Natural killer cell (primary cell): ENCODE measurements at regions not wholly inside any gene's neighbourhood (a gene's known extent, or its start where the extent isn't known, plus 50 kb on each side); places are given as distances from the start of the nearest gene placed in this dataset.

Source experiments
- ATAC-seq, 3 donors: fragments of 150-1000 bp in 2 of 3; fragments of 200-7000 bp in 1 of 3; cut with Tn5 transposase; 1 replicate in 1 of 3; 2 replicates in 2 of 3; pipeline ENCODE4 v1.10.0; 2021; ENCODE audit warnings: mild to moderate bottlenecking in 2 of 3, moderate library complexity in 2 of 3
- DNase-seq, 2 donors: peaks; one replicate each; pipeline versions ENCODE4 v3.0.0 to v3.0.0-alpha.2; 2013 to 2021; ENCODE audit warnings: mixed read lengths in 1 of 2
- H3K27ac ChIP-seq: one replicate; pipeline ENCODE4 v1.5.1; 2013; ENCODE audit warnings: mild to moderate bottlenecking, low read length
- H3K27me3 ChIP-seq: one replicate; pipeline ENCODE4 v1.6.1; 2013; ENCODE audit warnings: low read length; ENCODE audit not compliant: control insufficient read depth, insufficient read depth
- H3K36me3 ChIP-seq: one replicate; pipeline ENCODE4 v1.6.1; 2013; ENCODE audit warnings: low read length; ENCODE audit not compliant: control insufficient read depth, insufficient read depth
- H3K4me1 ChIP-seq: one replicate; pipeline ENCODE4 v1.6.1; 2013; ENCODE audit warnings: low read length; ENCODE audit not compliant: control insufficient read depth, insufficient read depth
- H3K4me3 ChIP-seq: one replicate; pipeline ENCODE4 v1.5.1; 2013; ENCODE audit warnings: low read length
- H3K9me3 ChIP-seq: one replicate; pipeline ENCODE4 v1.6.1; 2013; ENCODE audit warnings: low read length; ENCODE audit not compliant: control insufficient read depth, insufficient read depth
- H3K27ac Mint-ChIP-seq, 2 donors: one replicate each; pipeline ENCODE4 v1.8.0; 2022; ENCODE audit warnings: mild to moderate bottlenecking in 2 of 2, mixed read lengths in 2 of 2, moderate library complexity in 1 of 2
- H3K27me3 Mint-ChIP-seq, 2 donors: one replicate each; pipeline ENCODE4 v1.8.0; 2022; ENCODE audit warnings: low read depth in 2 of 2, mixed read lengths in 2 of 2
- H3K36me3 Mint-ChIP-seq: one replicate; pipeline ENCODE4 v1.8.0; 2022; ENCODE audit warnings: mixed read lengths
- H3K4me1 Mint-ChIP-seq, 2 donors: one replicate each; pipeline ENCODE4 v1.8.0; 2022; ENCODE audit warnings: mixed read lengths in 2 of 2
- H3K4me3 Mint-ChIP-seq: one replicate; pipeline ENCODE4 v1.8.0; 2022; ENCODE audit warnings: mild to moderate bottlenecking, moderate library complexity, mixed read lengths
- H3K9me3 Mint-ChIP-seq, 2 donors: one replicate each; pipeline ENCODE4 v1.8.0; 2022; ENCODE audit warnings: mixed read lengths in 2 of 2
- CTCF ChIP-seq: fragments of 200-600 bp; IDR thresholded peaks from one replicate; pipeline ENCODE4 v1.8.0; 2022; ENCODE audit warnings: antibody characterized with exemption
- WGBS: methylation state at CpG from one replicate; pipeline ENCODE4 v1.1.7; 2013; ENCODE audit warnings: missing lambda C conversion rate; ENCODE audit not compliant: insufficient coverage; 5-methylcytosine and 5-hydroxymethylcytosine counted together
- intact Hi-C: fragments of 100-400 bp; cut with micrococcal nuclease; formaldehyde crosslinking; loops from one replicate; pipeline ENCODE4 v1.14.2; 2022

- H3K27me3 ChIP-seq = no peaks in the 10 kb centered on the region
- Mint-ChIP-seq H3K36me3 (no peaks in the 10 kb centered on the region), H3K4me1 (no peaks in the 10 kb centered on the region), H3K27ac (no peak overlapping the region), H3K9me3 (peaks cover 5 to 9% of the 10 kb centered on the region in 2 donors), H3K27me3 (no peaks in the 10 kb centered on the region), H3K4me3 (no peak overlapping the region)
- 40% methylated on average over 1 of the region's 1 CpG for WGBS
- no peak overlapping the region for H3K4me3 ChIP-seq
- DNase-seq (no peak), ATAC-seq (no peak)
- intact Hi-C loops = no loop called here
- H3K27ac ChIP-seq = no peak overlapping the region
- no peaks in the 10 kb centered on the region for H3K36me3 ChIP-seq
- TF ChIP-seq CTCF = no peak
- no peaks in the 10 kb centered on the region for H3K4me1 ChIP-seq
- no peaks in the 10 kb centered on the region for H3K9me3 ChIP-seq
Measured at GRCh38 chr7:13540429-13540828, 449.0 kb downstream of the ETV1 start.

- Mint-ChIP-seq H3K4me3 (no peak overlapping the region), H3K4me1 (no peaks in the 10 kb centered on the region), H3K27ac (no peak overlapping the region), H3K36me3 (no peaks in the 10 kb centered on the region), H3K9me3 (peaks cover 5 to 9% of the 10 kb centered on the region in 2 donors), H3K27me3 (no peaks in the 10 kb centered on the region)
- DNase-seq (no peak), ATAC-seq (no peak)
- no peak overlapping the region for H3K4me3 ChIP-seq
- no peaks in the 10 kb centered on the region for H3K27me3 ChIP-seq
- H3K9me3 ChIP-seq = no peaks in the 10 kb centered on the region
- no peak for TF ChIP-seq CTCF
- H3K4me1 ChIP-seq = no peaks in the 10 kb centered on the region
- H3K36me3 ChIP-seq = no peaks in the 10 kb centered on the region
- intact Hi-C loops = no loop called here
- no peak overlapping the region for H3K27ac ChIP-seq
Measured at GRCh38 chr7:13541326-13541725, 448.1 kb downstream of the ETV1 start.

DNA sequence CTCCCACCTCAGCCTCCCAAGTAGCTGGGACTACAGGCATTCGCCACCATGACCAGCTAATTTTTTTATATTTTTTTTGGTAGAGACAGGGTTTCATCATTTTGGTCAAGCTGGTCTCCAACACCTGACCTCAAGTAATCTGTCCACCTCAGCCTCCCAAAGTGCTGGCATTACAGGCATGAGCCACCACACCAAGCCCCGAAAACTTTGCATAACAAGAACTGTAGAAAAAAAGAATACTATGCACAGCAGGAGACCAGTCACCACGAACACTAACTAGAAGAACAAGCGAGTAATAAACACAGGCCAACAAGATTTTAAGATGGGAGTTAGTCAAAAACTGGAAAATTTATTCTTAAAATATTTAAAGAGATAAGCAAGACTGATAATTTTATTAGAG is 447.0 kb downstream of the ETV1 start:
- Histone ChIP-seq H3K36me3 (no peaks in the 10 kb centered on the region), H3K9me3 (no peaks in the 10 kb centered on the region), H3K4me3 (no peak overlapping the region), H3K27ac (no peak overlapping the region), H3K4me1 (no peaks in the 10 kb centered on the region), H3K27me3 (no peaks in the 10 kb centered on the region)
- Mint-ChIP-seq H3K9me3 (peaks cover 5 to 16% of the 10 kb centered on the region in 2 donors), H3K27ac (no peak overlapping the region), H3K27me3 (no peaks in the 10 kb centered on the region), H3K36me3 (no peaks in the 10 kb centered on the region), H3K4me1 (no peaks in the 10 kb centered on the region), H3K4me3 (no peak overlapping the region)
- no peak for TF ChIP-seq CTCF
- 84% methylated on average over 4 of the region's 4 CpGs for WGBS
- ATAC-seq (no peak), DNase-seq (no peak)
- intact Hi-C loops = no loop called here

DNA sequence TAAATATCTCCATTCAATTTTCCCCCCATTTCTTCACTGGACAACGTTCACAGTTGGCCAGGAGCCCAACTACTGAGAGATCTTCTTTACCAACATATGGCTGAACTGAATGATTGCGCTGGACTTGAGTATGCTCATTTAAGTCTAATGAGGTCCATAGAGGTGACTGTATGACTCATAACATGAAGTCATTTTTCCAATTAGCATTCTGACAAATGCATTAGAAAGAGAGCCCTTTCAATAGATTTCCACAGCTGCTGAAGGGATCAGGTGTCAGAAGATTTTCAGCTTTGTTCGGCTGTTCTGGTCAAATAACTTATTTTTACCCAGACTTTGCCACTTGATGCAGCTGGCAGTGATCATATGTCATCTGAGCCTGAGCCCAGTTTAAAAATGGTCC is 438.0 kb downstream of the ETV1 start:
- Mint-ChIP-seq H3K4me3 (no peak overlapping the region), H3K4me1 (no peaks in the 10 kb centered on the region), H3K27ac (no peak overlapping the region), H3K27me3 (no peaks in the 10 kb centered on the region), H3K36me3 (no peaks in the 10 kb centered on the region), H3K9me3 (peaks cover 8 to 25% of the 10 kb centered on the region in 2 donors)
- no peak overlapping the region for H3K27ac ChIP-seq
- H3K36me3 ChIP-seq = no peaks in the 10 kb centered on the region
- no peaks in the 10 kb centered on the region for H3K27me3 ChIP-seq
- H3K4me3 ChIP-seq = no peak overlapping the region
- ATAC-seq (no peak), DNase-seq (no peak)
- no peaks in the 10 kb centered on the region for H3K9me3 ChIP-seq
- no peaks in the 10 kb centered on the region for H3K4me1 ChIP-seq
- TF ChIP-seq CTCF = no peak
- intact Hi-C loops = no loop called here
- WGBS = 86% methylated on average over 3 of the region's 3 CpGs
